Glomerular visceral epithelial cell (primary cell): ENCODE measurements at regions not wholly inside any gene's neighbourhood (a gene's known extent, or its start where the extent isn't known, plus 50 kb on each side); places are given as distances from the start of the nearest gene placed in this dataset.
"Not testable (repeated sequence)": the region's sequence is repeated elsewhere in the genome, so short reads cannot be mapped to it uniquely, and the experiment has no call there.

Experiments used
- DNase-seq: peaks from one replicate; pipeline ENCODE4 v3.0.0-alpha.2; 2016; ENCODE audit errors: extremely low spot score

- DNase-seq, result no peak
Measured at GRCh38 chr16:60271781-60272180, 1537.7 kb upstream of the GOT2 start.

- no peak for DNase-seq
Measured at GRCh38 chr16:60271025-60271771, 1537.1 kb upstream of the GOT2 start.

GRCh38 chr16:60261425-60261824, 1527.3 kb upstream of the GOT2 start:
- DNase-seq, result no peak

- DNase-seq, result no peak
Measured at GRCh38 chr16:60259956-60260355, 1525.8 kb upstream of the GOT2 start.

GRCh38 chr16:60246086-60246485, 1512.0 kb upstream of the GOT2 start:
- no peak for DNase-seq

GRCh38 chr16:60241671-60242070, 1507.6 kb upstream of the GOT2 start:
- DNase-seq, result no peak

- no peak for DNase-seq
Measured at GRCh38 chr16:60230666-60231065, 1496.5 kb upstream of the GOT2 start.

- no peak for DNase-seq
Measured at GRCh38 chr16:60225541-60225940, 1491.4 kb upstream of the GOT2 start.

- no peak for DNase-seq
Measured at GRCh38 chr16:60217787-60218186, 1483.7 kb upstream of the GOT2 start.

GRCh38 chr16:60214311-60214710, 1480.2 kb upstream of the GOT2 start:
- no peak for DNase-seq

GRCh38 chr16:60206516-60206915, 1472.4 kb upstream of the GOT2 start:
- DNase-seq, result no peak

- DNase-seq, result no peak
Measured at GRCh38 chr16:60204181-60204580, 1470.1 kb upstream of the GOT2 start.

- DNase-seq, result no peak
Measured at GRCh38 chr16:60203525-60204124, 1469.5 kb upstream of the GOT2 start.

GRCh38 chr16:60200729-60201128, 1466.6 kb upstream of the GOT2 start:
- DNase-seq, result not testable (repeated sequence)

- no peak for DNase-seq
Measured at GRCh38 chr16:60200161-60200560, 1466.0 kb upstream of the GOT2 start.

GRCh38 chr16:60199150-60199549, 1465.0 kb upstream of the GOT2 start:
- DNase-seq, result no peak

GRCh38 chr16:60181536-60181935, 1447.4 kb upstream of the GOT2 start:
- no peak for DNase-seq

- DNase-seq, result no peak
Measured at GRCh38 chr16:60180609-60181008, 1446.5 kb upstream of the GOT2 start.

- no peak for DNase-seq
Measured at GRCh38 chr16:60170196-60170595, 1436.1 kb upstream of the GOT2 start.

- DNase-seq, result no peak
Measured at GRCh38 chr16:60166111-60166510, 1432.0 kb upstream of the GOT2 start.

GRCh38 chr16:60151987-60152386, 1417.9 kb upstream of the GOT2 start:
- DNase-seq, result no peak

- no peak for DNase-seq
Measured at GRCh38 chr16:60150907-60151306, 1416.8 kb upstream of the GOT2 start.

GRCh38 chr16:60143348-60143705, 1409.2 kb upstream of the GOT2 start:
- DNase-seq, result no peak
